Hematopoietic multipotent progenitor cell treated with erythropoietin and hydrocortisone succinate and interleukin-3 and kit ligand, for 15 days (in vitro differentiated cells): ENCODE measurements at regions not wholly inside any gene's neighbourhood (a gene's known extent, or its start where the extent isn't known, plus 50 kb on each side); places are given as distances from the start of the nearest gene placed in this dataset.
"Not testable (repeated sequence)": the region's sequence is repeated elsewhere in the genome, so short reads cannot be mapped to it uniquely, and the experiment has no call there.

ENCODE experiments used
- DNase-seq: peaks from one replicate; pipeline ENCODE4 v3.0.0-alpha.2; 2015; ENCODE audit warnings: low spot score

DNA sequence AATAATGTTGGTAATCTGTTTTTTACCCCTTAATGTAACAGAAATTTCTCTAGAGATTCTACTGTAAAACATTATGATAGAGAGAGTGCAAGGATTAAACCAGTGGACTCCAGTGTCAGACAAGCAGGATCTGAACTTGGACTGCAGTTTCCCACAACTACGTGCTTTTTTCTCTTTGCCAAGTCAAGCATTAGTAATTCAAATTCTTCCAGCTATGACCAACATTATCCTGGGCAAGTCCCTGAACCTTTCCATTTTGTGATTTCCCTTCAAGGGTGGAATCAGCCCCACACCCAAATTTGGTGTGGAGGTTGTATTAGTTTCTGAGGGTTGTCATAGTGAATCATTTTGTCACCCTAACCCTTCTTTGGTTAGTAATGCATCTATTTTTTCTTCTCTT, 482.0 kb downstream of the ZNF516 start:
- no peak for DNase-seq

DNA sequence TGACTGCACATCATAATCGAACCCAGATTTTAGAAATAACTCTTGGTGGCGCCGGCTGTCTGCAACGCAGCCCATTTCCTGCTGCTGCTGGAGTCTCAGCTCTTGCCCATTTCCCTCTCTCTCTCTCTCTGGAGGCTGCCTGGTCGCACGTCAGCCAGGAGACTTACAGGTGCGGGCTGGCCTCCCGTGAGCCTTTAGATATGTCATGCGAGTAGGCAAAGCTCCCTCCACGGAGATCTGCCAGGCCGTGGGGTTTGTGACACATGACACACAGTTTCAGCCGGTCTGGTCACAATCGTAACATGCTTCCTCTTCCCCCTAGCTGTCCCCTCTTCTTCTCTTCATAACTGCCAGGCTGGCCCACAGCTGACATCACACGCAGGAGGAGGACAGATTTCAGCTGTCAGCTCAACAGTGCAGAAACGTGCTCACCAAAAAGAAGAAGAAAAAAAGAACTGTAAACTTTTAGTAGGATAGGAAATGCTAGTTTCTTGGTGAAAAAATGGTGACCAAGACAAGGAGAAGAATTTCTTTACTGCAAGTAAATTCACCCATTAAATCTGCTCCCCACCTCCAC, 489.3 kb downstream of the ZNF516 start:
- DNase-seq: no peak

DNA sequence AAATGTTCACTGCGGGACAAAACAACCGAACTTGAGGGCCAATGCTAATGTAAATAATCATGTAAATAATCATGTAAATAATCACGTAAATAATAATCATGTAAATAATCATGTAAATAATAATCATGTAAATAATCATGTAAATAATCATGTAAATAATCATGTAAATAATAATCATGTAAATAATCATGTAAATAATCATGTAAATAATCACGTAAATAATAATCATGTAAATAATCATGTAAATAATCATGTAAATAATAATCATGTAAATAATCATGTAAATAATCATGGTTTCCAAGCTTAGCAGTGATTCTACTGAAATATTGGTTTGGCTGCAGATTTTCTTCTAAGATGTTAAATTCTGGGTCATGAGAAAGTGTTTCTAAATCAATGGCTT, 507.1 kb downstream of the ZNF516 start:
- DNase-seq: not testable (repeated sequence)

DNA sequence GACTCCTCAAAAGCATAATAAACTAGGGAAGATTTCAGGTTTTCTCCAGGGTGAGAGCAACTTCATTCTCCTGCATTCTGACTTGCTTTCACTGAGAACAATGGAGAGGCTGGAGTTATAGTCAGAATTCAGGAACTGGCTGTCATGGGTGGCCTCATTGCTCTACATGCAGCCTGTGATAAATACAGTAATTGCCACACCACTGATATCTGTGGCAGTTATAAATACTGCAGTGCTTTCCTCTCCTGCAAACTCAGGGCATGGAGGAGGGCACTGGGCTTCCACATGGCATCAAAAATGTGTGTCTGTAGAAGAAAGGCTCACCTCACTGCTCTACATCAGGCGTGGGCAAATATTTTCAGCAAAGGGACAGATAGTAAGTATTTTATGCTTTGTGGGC, 510.2 kb downstream of the ZNF516 start:
- DNase-seq: no peak

DNA sequence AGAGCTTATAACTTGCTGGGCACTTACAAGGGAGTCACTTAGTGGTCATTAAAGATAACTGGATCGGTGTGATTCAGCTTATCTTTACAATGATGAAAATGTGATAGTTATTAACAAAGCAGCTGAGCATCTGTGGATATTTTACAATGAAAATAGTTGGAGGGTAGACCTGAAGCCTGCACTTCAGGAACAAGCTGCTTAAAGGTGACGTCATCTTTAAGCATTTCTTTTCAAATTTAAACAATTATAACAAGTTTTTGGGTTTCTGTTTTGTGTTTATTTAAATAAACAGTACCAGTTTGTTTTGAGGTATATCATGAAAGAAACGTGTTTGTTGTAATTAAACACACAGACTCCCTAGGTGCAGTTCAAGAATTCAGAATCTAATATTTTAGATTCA, 513.9 kb downstream of the ZNF516 start:
- DNase-seq: no peak

DNA sequence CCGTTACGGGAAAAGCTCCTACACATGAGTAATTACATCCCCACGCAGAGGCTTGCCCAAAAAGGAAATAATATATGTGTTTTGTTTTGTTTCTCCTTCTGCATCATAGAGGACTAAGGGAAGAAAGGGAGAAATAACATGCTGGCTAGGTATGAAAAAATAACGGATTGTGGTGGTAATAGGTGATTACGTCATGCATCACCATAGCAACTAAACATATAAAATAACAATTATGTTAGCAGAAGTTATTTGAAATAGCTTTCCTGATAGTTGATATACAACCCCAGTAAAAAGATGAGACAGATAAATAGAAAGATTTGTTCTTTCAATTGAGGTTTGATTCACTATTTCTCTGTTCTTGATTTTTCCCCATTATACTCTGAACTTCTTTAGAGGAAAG, 518.0 kb downstream of the ZNF516 start:
- DNase-seq: no peak

DNA sequence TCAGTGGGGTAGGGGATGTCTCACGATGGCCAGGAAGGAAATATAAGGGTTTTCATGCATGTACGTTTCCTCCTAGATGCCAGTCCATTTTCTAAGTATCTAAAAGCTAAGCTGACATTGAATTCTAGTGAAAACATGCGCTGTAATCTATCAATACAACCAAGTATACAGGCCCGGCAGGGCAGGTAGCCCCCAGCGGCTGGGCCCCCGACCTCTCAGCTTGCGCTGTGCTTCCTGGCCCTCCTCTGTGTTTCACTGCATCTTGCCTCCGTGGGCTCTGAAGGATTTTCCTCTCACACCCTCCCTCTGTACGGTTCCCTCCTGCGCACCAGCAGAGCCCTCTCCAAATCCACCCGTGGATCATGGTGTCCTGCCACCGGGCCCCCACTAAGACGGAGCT, 524.8 kb downstream of the ZNF516 start:
- no peak for DNase-seq

DNA sequence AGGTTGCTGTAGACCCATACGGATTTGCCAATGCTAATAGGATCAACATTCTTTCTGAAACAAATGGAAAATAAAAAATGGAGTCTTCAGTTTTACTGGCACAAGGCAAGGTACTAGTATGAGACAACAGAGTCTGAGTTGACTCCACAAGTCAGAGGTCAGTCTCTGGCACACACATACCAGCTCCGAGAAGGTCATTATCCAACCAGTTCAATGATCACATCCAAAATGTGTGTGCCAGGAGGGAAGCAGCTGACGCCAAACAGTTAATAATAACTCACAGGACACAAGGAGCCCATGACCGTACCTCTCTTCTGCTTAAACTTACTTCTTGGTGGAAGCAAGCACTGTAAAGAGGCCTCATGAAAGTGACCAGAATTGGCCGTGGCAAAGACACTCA, 528.6 kb downstream of the ZNF516 start:
- DNase-seq: no peak

DNA sequence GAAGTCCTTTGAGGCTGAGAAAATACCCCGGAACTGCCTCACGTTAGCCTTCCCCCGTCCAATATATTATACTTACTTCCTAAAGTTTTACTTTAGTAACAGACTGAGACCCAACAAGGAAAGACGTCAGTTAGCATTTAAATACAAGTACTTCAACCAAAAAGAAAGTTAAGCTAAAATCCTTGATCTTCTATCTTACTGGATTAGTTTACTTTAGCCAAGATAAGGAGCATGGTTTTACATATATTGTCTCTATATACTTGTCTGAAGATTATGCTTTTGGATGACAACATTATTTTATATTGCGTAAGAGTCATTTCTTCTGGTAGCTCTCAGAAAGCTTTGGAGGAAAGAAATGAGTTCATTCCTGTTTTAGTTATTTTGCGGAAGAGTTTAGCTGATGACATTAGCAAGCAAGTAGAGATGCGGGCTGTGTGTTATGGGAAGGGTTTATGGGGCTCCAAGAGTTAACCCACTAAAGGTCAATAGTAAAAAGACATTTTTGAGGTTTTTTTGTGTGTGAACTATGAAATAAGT, 532.9 kb downstream of the ZNF516 start:
- DNase-seq: no peak

DNA sequence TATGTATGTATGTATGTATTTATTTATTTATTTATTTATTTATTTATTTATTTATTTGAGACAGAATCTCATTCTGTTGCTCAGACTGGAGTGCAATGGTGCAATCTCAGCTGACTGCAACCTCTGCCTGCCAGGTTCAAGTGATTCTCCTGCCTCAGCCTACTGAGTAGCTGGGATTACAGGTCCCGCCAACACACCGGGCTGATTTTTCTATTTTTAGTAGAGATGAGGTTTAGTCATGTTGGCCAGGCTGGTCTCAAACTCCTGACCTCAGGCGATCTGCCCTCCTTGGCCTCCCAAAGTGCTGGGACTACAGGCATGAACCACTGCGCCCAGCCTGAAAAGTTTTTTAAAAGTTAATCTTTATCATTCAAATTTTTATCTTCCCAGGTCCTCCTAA, 532.9 kb upstream of the SMIM21 start:
- not testable (repeated sequence) for DNase-seq

DNA sequence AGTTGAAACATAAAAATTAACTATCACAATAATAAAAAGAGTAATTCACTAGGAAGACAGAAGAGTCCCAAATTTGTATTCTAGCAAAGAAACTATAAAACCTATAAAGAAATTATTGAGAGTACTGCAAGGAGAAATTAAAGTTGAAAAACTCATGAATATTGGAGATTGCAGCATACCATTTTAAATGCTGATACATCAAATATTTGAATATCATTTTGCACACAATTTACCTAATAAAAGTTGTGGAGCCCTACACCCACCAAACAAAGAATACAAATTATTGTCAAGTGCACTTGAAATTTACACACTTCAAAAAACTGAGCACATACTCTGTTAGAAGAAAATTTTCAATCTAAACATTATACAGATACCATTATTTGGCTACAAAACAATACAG, 531.6 kb upstream of the SMIM21 start:
- DNase-seq: no peak

DNA sequence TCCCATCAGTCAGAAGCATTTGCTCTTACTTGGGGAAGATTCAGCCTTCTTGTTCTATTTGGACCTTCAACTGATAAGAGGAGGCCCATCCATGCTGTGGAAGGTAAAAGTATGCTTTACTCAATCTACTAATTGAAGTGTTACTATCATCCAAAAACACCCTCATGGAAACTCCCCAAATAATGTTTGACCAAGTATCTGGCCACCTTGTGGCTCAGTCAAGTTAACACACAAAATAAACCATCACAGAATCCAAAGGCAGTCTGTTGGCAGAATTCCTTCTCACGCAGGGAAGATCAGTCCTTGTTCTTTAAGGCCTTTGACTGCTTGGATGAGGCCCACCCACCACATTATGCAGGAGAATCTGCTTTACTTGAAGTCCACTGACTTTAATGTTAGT, 531.2 kb upstream of the SMIM21 start:
- no peak for DNase-seq

DNA sequence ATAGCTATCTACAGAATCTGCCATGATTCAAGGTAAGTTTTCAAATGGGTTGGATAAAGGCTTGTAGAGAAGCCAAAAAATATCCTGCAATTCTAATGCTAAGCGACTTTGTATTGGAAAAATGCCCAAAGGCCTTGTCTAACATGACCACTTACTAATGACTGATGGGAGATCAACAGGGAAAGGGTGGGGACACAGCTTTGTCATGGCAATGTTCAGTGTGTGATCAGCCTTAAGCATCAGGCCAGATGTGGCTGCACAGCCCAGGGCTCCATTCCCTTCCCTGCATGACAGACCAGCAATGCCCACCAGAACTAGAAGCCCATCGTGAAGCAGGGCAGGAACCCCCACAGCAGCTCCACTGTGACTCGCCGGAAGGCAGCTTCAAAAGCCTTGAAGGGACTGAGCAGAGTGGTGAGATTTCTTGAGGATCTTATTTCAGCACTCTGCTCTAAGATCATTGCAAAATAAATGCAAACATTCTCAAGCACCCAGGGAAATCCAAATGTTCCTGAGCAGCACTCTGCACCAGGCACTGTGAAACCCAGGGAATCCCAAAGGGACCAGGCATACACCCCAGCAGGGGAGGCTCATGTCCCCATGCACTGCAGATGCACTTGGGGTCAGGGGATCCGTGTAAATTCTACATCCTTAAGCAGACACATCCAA, 517.9 kb upstream of the SMIM21 start:
- DNase-seq: no peak

DNA sequence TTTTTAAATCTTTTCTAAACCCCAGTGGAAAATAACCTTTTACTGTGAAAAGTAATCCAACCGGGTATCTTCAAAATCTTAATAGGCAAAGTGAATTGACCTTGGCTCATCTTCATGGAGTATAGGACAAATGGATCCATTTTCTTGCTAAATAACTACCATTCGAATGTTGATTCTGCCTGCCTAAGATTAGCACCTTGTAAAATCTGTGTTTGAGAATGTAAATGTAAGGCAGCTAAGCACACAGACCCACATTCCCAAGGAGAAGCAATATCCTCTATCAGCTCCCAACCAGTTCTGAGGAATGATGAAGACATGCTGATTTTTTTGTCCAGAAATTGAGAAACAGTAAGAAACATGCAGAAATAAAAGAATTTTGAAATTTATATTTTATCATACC, 509.8 kb upstream of the SMIM21 start:
- DNase-seq: no peak

DNA sequence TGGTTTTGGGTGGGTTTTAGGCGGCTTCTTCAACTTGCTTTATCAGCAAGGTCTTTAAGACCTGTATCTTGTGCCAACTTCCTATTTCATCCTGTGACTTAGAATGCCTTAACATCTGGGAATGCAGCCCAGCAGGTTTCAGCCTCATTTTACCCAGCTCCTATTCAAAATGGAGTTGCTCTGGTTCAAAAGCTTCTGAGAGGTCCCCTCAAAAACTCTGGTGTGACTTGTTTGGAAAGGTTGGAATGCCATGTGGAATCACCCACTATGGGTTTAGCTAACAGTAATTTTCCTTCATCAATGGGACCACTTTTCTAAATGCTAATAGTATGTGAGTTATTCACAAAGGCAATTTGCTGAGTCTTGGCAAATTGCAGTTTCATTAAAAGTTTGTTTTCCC, 509.4 kb upstream of the SMIM21 start:
- DNase-seq: no peak

DNA sequence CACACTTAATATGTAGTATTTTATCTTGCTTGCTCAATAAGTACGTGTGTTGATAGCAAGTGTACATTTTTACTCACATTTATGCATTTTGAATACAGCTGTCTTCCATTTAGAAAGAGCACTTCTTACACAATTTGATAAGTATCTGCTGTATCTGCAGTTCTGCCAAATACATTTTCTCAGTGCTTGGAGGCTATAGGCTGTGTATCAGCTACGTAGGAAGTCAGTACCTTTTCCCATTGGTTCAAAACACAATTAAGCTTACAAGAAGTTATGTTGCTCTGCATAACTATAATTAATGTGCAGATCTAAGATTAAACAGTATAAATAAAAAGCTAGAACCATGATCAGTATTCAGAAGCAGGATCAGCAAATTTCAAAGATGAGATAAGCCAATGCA, 503.6 kb upstream of the SMIM21 start:
- no peak for DNase-seq

DNA sequence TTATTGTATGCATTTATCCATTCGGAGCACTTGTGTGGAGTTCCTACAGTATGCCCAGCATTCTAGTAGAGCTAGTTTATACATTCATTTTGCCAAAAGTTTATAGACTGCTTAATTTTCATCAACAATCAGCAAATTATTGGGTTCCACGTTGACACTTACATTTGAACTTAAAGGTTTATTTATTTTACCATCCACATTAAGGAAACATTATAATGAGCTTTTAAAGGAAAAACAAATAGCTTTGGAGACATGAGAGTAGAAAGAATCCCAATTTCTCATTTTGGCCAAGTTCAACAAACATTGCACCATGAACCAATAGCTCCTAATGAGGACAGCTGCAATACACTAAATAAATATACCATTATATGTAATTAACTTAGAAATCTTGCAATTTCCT, 501.2 kb upstream of the SMIM21 start:
- no peak for DNase-seq

DNA sequence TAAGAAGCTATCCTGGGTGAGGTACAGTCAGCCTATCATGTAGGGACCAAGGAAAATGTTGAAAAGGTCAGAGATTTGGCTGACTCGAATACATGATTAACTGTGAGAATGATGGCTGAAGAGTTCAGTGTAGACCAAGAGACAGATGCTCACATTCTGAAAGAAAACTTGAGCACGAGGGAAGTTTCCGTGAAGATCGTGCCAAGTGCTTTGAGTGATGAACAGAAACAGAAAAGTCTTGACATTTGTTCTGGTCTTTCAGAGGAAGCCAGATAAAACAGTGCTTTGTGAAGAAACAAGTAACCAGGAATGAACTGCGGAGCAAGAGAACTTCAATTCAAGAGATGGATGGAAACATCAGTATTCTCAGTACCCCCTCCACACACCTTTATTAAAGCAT, 500.3 kb upstream of the SMIM21 start:
- DNase-seq: no peak

DNA sequence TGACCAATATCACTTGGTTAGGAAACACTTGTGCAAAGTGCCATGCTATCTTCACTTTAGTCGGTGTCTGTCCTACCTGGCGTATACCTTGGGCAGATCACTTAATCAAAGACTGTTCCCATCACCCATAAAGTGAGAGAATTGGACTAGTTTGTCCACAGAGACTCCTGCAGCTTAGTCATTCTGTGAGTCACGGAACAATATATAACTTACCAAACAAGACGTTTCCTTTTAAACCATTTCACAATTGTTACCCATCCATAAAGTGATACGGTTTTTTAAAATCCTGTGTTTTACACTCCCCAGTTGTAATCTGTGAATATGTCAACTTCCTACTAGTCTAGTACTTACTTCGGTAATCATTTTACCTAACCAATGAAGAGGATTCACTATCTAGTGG, 499.3 kb upstream of the SMIM21 start:
- DNase-seq: no peak

DNA sequence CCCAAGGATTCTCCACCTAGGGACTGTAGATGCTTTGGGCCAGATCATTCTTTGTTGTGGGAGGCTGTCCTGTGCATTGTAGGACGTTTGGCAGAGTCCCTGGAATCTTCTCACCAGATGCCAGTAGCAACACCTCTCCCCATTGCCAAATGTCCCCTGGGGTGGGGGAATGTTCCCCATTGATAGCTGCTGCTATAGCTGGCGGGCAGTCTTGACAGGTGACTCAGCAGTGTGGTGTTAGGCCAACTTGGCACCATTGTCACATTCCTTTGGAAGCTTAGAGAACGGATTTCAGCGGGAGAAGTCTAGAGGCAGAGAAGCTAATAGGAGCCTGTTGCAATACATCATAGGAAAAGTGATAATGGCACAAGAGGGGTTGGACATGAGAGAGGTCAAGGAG, 495.7 kb upstream of the SMIM21 start:
- no peak for DNase-seq

DNA sequence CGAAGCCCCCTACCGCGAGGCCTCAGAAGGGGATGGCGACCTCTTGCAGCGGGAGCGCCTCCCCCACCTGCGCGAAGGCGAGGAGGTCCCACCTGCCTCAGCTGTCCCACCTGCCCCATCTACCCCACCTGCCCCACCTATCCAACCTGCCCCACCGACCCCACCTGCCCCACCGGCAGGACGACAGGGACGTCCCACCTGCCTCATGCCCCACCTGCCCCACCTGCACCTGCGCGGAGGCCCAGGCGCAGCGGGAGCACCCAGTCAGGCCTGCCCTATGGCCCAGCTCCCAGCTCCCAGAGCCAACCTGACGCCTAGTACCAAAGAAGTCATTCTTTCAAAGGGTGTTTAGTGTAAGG, 489.1 kb upstream of the SMIM21 start:
- DNase-seq: no peak

DNA sequence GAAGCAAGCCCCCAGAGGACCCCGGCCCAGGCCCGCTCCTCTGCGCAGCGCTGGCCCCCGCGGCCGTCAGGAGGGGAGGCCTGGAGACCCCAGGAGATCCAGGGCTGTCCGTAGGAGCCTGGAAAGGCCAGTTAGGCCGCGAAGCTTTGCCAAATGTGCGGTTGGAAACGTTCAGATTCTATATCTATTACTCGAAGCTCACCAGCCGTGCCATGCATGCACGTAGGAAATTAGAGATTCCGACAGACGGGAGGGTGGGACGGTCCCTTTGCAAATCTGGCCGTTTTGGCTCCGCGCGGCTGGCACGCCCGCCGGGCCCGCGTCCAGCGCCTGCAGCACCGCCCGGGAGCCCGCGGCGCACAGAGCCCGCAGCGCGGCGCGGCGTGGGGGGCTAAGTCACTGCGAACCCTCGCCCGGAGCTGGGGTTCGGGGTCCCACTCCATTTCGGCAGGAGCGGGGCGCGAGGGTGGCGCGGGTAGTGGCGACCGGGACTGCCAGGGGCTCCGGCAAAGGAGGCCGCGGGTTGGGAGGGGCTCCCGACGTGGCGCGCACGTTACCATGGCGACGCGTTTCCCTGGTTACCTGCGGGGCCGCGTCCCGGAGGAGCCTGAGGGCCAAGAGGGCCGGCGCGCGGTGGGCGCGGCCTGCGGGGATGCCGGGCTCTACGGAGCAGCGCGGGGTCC, 488.6 kb upstream of the SMIM21 start:
- DNase-seq: no peak

DNA sequence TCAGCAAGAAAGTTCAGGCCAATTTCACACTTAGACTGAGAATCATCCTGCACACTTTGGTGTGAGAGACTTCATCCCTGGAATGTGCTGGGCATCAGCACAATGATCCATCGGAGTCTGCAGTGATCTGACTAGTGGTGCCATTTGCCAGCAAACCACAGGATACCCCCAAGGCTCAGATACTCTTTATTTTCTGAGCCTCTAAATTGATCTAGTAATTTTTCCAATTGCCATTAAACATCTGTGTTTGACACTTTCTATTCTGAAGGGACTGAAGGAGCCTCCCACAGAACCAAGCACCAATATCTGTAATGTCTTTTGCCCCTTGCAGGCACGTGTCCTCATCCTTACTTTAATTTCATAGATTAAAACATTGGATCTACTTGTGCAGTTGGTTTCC, 485.3 kb upstream of the SMIM21 start:
- no peak for DNase-seq

DNA sequence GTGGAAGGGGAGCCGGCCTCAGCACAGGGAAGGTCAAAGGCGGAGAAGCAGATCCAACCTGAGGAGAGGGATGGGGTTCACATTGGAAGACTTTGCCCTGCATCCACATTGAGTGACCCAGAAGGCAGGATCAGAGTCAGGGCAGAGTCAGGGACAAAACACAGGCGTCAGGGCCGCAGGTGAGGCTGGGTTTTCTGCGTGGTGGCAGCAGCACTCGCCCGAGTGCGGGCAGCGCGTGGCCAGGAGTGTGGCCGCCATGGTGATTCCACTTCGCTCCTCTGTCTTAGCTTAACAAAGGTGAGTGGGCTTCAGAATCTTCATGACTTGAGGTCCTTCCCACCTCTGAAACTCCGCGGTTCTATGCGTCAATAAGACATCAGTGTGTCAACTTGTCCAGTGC, 476.9 kb upstream of the SMIM21 start:
- no peak for DNase-seq
